ENCODE measurements at regions not wholly inside any gene's neighbourhood (a gene's known extent, or its start where the extent isn't known, plus 50 kb on each side); places are given as distances from the start of the nearest gene placed in this dataset.

- intact Hi-C loops (cut with DNase I; ENCODE audit: low total_unique reads): no loop called here
- no peaks in the 10 kb centered on the region for H3K4me1 ChIP-seq
- no peaks in the 10 kb centered on the region for H3K9me3 ChIP-seq
- no peaks in the 10 kb centered on the region for H3K27me3 ChIP-seq
- TF ChIP-seq CTCF (IDR thresholded peaks at IDR 0.05) (no peak), POLR2A (IDR thresholded peaks at IDR 0.05) (no peak), POLR2AphosphoS5 (IDR thresholded peaks at IDR 0.05) (no peak)
- DNase-seq (ENCODE audit: low spot score in 2 of 2): no peak
- H3K4me3 ChIP-seq: no peak overlapping the region
- no peak overlapping the region for H3K27ac ChIP-seq
- no peaks in the 10 kb centered on the region for H3K36me3 ChIP-seq
These were observed 316.1 kb upstream of the FANCL start for GRCh38 chr2:58557176-58557575.

- TF ChIP-seq CTCF (IDR thresholded peaks at IDR 0.05): no peak
- TF ChIP-seq POLR2A (IDR thresholded peaks at IDR 0.05): no peak
- TF ChIP-seq POLR2AphosphoS5 (IDR thresholded peaks at IDR 0.05): no peak
- intact Hi-C loops (cut with DNase I; ENCODE audit: low total_unique reads): no loop called here
- Histone ChIP-seq H3K4me3 (no peak overlapping the region), H3K27me3 (no peaks in the 10 kb centered on the region), H3K27ac (no peak overlapping the region), H3K4me1 (no peaks in the 10 kb centered on the region), H3K36me3 (no peaks in the 10 kb centered on the region), H3K9me3 (no peaks in the 10 kb centered on the region)
- no peak for DNase-seq (ENCODE audit: low spot score in 2 of 2)
These were observed 312.8 kb upstream of the FANCL start for GRCh38 chr2:58553937-58554336.

GRCh38 chr2:58553522-58553921 is 312.4 kb upstream of the FANCL start:
- no peaks in the 10 kb centered on the region for H3K36me3 ChIP-seq
- H3K27me3 ChIP-seq: no peaks in the 10 kb centered on the region
- no peak overlapping the region for H3K27ac ChIP-seq
- no peak for DNase-seq (ENCODE audit: low spot score in 2 of 2)
- no peaks in the 10 kb centered on the region for H3K9me3 ChIP-seq
- TF ChIP-seq POLR2A (IDR thresholded peaks at IDR 0.05) (no peak), CTCF (IDR thresholded peaks at IDR 0.05) (no peak), POLR2AphosphoS5 (IDR thresholded peaks at IDR 0.05) (no peak)
- H3K4me3 ChIP-seq: no peak overlapping the region
- H3K4me1 ChIP-seq: no peaks in the 10 kb centered on the region
- intact Hi-C loops (cut with DNase I; ENCODE audit: low total_unique reads): no loop called here

GRCh38 chr2:58545300-58546280 is 304.5 kb upstream of the FANCL start:
- no peak overlapping the region for H3K27ac ChIP-seq
- H3K9me3 ChIP-seq: no peaks in the 10 kb centered on the region
- no peaks in the 10 kb centered on the region for H3K27me3 ChIP-seq
- intact Hi-C loops (cut with DNase I; ENCODE audit: low total_unique reads): no loop called here
- no peak overlapping the region for H3K4me3 ChIP-seq
- TF ChIP-seq CTCF (IDR thresholded peaks at IDR 0.05): no peak
- TF ChIP-seq POLR2AphosphoS5 (IDR thresholded peaks at IDR 0.05): no peak
- TF ChIP-seq POLR2A (IDR thresholded peaks at IDR 0.05): no peak
- H3K36me3 ChIP-seq: no peaks in the 10 kb centered on the region
- H3K4me1 ChIP-seq: no peaks in the 10 kb centered on the region
- DNase-seq (ENCODE audit: low spot score in 2 of 2): no peak

GRCh38 chr2:58543442-58543841 is 302.3 kb upstream of the FANCL start:
- Histone ChIP-seq H3K27me3 (no peaks in the 10 kb centered on the region), H3K4me3 (no peak overlapping the region), H3K27ac (no peak overlapping the region), H3K36me3 (no peaks in the 10 kb centered on the region), H3K9me3 (no peaks in the 10 kb centered on the region), H3K4me1 (no peaks in the 10 kb centered on the region)
- intact Hi-C loops (cut with DNase I; ENCODE audit: low total_unique reads): no loop called here
- no peak for TF ChIP-seq POLR2AphosphoS5 (IDR thresholded peaks at IDR 0.05)
- TF ChIP-seq POLR2A (IDR thresholded peaks at IDR 0.05): no peak
- no peak for TF ChIP-seq CTCF (IDR thresholded peaks at IDR 0.05)
- DNase-seq (ENCODE audit: low spot score in 2 of 2): no peak
